Vagina (tissue), 2 donors: ENCODE measurements at regions not wholly inside any gene's neighbourhood (a gene's known extent, or its start where the extent isn't known, plus 50 kb on each side); places are given as distances from the start of the nearest gene placed in this dataset.

Experiments used
- DNase-seq, 2 donors: peaks; one replicate each; pipeline ENCODE4 v3.0.0-alpha.2; 2017; ENCODE audit errors: extremely low spot score in 2 of 2
- H3K27ac ChIP-seq: fragments of 200-600 bp; sonication (generic); one replicate; pipeline ENCODE4 v1.5.1; 2019
- H3K27me3 ChIP-seq: fragments of 200-600 bp; sonication (generic); one replicate; pipeline ENCODE4 v1.5.1; 2019
- H3K36me3 ChIP-seq, 2 donors: fragments of 200-600 bp; sonication (generic); one replicate each; pipeline ENCODE4 v1.5.1; 2017 to 2019
- H3K4me1 ChIP-seq: fragments of 200-600 bp; sonication (generic); one replicate; pipeline ENCODE4 v1.5.1; 2019
- H3K4me3 ChIP-seq, 2 donors: fragments of 200-600 bp; sonication (generic); 1 replicate in 1 of 2; 2 replicates in 1 of 2; pipeline ENCODE4 v1.5.1; 2016 to 2019
- H3K9me3 ChIP-seq: fragments of 200-600 bp; sonication (generic); one replicate; pipeline ENCODE4 v1.5.1; 2019
- POLR2A ChIP-seq, 2 donors: fragments of 450-650 bp; IDR thresholded peaks; one replicate each; pipeline ENCODE4 v1.6.1; 2017; ENCODE audit warnings: antibody characterized with exemption in 2 of 2, mild to moderate bottlenecking in 2 of 2, moderate library complexity in 2 of 2
- POLR2AphosphoS5 ChIP-seq, 2 donors: sonication (generic); formaldehyde crosslinking; IDR thresholded peaks; one replicate each; pipeline ENCODE4 v1.9.0; 2017; ENCODE audit warnings: antibody characterized with exemption in 2 of 2, mild to moderate bottlenecking in 2 of 2, low read depth in 1 of 2; ENCODE audit not compliant: insufficient read depth in 1 of 2
- intact Hi-C: fragments of 100-400 bp; cut with DNase I; formaldehyde crosslinking; loops from one replicate; pipeline ENCODE4 v1.15.1; 2023
- TF ChIP-seq, protein P1 (sequence below), 3 experiments: fragments of 450-650 bp in 2 of 3; fragments of 200-600 bp in 1 of 3; sonication (generic) in 1 of 3; IDR thresholded peaks; one replicate each; pipeline ENCODE4 v1.5.1; 2017 to 2019; ENCODE audit warnings: antibody characterized with exemption in 3 of 3, mild to moderate bottlenecking in 2 of 3, moderate library complexity in 2 of 3

DNA sequence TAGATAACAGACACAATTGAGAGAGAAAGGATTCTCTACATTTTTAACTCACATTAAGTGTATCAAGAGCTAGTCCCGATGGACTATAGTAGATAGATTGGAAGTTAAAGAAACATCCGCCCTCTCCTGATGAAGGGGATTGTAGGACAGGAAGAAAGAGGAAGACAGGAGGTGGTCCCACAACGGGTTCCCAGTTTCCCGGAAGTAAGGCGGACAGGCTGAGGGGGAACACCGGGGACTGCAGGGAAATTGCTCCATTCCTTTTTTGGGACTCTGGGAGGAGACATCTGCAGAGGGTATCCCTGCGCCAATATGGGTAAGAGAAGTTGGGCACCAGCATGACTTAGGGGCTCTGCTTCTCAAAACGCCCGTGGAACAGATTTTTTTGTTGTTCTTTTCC is 177.5 kb upstream of the ATF7IP start:
- no peaks in the 10 kb centered on the region for H3K9me3 ChIP-seq
- no peak for TF ChIP-seq POLR2AphosphoS5 (IDR thresholded peaks at IDR 0.05; ENCODE audit: insufficient read depth in 1 of 2, low read depth in 1 of 2)
- TF ChIP-seq, protein P1, sequence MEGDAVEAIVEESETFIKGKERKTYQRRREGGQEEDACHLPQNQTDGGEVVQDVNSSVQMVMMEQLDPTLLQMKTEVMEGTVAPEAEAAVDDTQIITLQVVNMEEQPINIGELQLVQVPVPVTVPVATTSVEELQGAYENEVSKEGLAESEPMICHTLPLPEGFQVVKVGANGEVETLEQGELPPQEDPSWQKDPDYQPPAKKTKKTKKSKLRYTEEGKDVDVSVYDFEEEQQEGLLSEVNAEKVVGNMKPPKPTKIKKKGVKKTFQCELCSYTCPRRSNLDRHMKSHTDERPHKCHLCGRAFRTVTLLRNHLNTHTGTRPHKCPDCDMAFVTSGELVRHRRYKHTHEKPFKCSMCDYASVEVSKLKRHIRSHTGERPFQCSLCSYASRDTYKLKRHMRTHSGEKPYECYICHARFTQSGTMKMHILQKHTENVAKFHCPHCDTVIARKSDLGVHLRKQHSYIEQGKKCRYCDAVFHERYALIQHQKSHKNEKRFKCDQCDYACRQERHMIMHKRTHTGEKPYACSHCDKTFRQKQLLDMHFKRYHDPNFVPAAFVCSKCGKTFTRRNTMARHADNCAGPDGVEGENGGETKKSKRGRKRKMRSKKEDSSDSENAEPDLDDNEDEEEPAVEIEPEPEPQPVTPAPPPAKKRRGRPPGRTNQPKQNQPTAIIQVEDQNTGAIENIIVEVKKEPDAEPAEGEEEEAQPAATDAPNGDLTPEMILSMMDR (IDR thresholded peaks at IDR 0.05), result no peak
- TF ChIP-seq POLR2A (IDR thresholded peaks at IDR 0.05), result no peak
- no peak for DNase-seq
- H3K4me1 ChIP-seq, result no peaks in the 10 kb centered on the region
- H3K27ac ChIP-seq, result no peak overlapping the region
- no peak overlapping the region for H3K4me3 ChIP-seq
- intact Hi-C loops, result no loop called here
- no peaks in the 10 kb centered on the region for H3K27me3 ChIP-seq
- H3K36me3 ChIP-seq, result no peaks in the 10 kb centered on the region

DNA sequence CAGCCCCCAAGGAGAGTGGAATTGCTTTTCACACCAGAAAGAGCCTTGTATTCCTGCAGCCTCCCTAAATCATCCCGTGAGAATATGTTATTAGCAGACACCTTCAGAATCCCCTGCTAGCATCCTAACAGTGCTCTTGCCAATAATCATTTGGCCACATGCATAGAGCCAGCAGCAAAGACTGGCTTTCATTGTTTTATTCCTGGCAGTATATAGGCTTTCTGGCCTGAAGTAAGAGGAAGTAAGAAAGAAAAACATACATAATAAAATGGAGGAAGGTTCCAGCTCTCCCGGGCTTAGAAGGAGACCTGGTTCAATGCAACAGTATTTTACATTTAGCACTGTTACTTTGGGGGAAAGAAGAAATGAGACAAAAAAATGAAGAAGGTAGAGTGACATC is 176.7 kb upstream of the ATF7IP start:
- intact Hi-C loops, result no loop called here
- Histone ChIP-seq H3K9me3 (no peaks in the 10 kb centered on the region), H3K4me1 (no peaks in the 10 kb centered on the region), H3K27ac (no peak overlapping the region), H3K27me3 (no peaks in the 10 kb centered on the region), H3K36me3 (no peaks in the 10 kb centered on the region), H3K4me3 (no peak overlapping the region)
- DNase-seq, result no peak
- TF ChIP-seq POLR2AphosphoS5 (IDR thresholded peaks at IDR 0.05; ENCODE audit: insufficient read depth in 1 of 2, low read depth in 1 of 2), result no peak

DNA sequence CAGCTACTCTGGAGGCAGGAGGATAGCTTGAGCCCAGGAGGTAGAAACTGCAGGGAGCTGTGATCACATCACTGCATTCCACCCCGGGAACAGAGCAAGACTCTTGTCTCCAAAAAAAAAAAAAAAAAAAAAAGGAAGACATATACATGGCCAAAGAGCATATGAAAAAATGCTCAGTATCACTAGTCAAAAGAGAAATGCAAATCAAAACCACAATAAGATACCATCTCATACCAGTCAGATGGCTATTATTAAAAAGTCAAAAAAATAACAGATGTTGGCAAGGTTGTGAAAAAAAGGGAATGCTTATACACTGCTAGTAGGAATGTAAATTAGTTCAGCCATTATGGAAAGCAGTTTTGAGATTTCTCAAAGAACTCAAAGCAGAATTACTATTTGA is 174.8 kb upstream of the ATF7IP start:
- no peaks in the 10 kb centered on the region for H3K9me3 ChIP-seq
- H3K27me3 ChIP-seq, result no peaks in the 10 kb centered on the region
- TF ChIP-seq POLR2AphosphoS5 (IDR thresholded peaks at IDR 0.05; ENCODE audit: insufficient read depth in 1 of 2, low read depth in 1 of 2), result no peak
- no peak for TF ChIP-seq POLR2A (IDR thresholded peaks at IDR 0.05)
- intact Hi-C loops, result no loop called here
- H3K27ac ChIP-seq, result no peak overlapping the region
- no peaks in the 10 kb centered on the region for H3K36me3 ChIP-seq
- no peak overlapping the region for H3K4me3 ChIP-seq
- DNase-seq, result no peak
- no peaks in the 10 kb centered on the region for H3K4me1 ChIP-seq

DNA sequence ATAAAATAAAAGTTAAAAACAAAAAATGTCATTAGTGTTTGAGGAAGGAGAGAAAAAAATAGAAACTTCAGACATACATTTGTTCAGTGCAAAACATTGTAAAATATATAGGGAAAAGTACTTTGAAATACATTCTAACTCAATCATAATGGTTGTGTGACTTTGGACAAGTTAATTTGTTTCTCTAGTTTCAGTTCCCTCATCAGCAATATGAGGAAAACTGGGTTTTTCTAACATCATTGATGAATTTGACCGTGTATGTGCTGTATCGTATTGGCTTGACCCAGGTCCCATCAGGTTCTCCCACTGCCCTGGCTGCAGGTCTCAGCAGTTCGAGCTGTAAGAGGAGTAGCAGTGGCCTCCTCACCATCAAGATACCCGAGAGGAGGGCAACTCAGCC is 173.9 kb upstream of the ATF7IP start:
- Histone ChIP-seq H3K4me1 (no peaks in the 10 kb centered on the region), H3K27ac (no peak overlapping the region), H3K27me3 (no peaks in the 10 kb centered on the region), H3K9me3 (no peaks in the 10 kb centered on the region), H3K36me3 (no peaks in the 10 kb centered on the region), H3K4me3 (no peak overlapping the region)
- no peak for TF ChIP-seq POLR2AphosphoS5 (IDR thresholded peaks at IDR 0.05; ENCODE audit: insufficient read depth in 1 of 2, low read depth in 1 of 2)
- TF ChIP-seq POLR2A (IDR thresholded peaks at IDR 0.05), result no peak
- TF ChIP-seq, protein P1 (IDR thresholded peaks at IDR 0.05), result no peak
- DNase-seq, result no peak
- intact Hi-C loops, result no loop called here

DNA sequence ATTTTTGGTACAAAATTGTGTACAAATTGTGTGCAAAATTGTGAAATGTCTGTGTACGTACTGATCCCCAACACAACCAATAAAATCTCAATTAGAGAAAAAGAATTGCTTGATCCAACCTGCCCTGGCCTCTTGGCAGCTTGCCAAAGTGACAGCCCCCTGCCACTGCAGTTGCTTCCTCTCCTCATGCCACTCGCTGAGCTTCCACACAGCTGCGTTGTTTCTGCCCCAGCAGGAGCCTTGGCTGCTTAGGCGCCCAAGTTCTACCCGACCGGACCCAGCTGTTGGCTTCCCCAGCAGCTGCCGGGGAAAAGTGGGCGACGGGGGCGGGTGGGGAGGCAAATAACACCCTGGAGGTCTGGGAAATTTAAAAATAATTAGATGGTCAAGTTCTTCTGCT is 171.8 kb upstream of the ATF7IP start:
- Histone ChIP-seq H3K36me3 (no peaks in the 10 kb centered on the region), H3K9me3 (no peaks in the 10 kb centered on the region), H3K27ac (no peak overlapping the region), H3K27me3 (no peaks in the 10 kb centered on the region), H3K4me3 (no peak overlapping the region), H3K4me1 (no peaks in the 10 kb centered on the region)
- TF ChIP-seq POLR2A (IDR thresholded peaks at IDR 0.05), result no peak
- no peak for TF ChIP-seq POLR2AphosphoS5 (IDR thresholded peaks at IDR 0.05; ENCODE audit: insufficient read depth in 1 of 2, low read depth in 1 of 2)
- TF ChIP-seq, protein P1 (IDR thresholded peaks at IDR 0.05), result no peak
- intact Hi-C loops, result no loop called here
- no peak for DNase-seq

DNA sequence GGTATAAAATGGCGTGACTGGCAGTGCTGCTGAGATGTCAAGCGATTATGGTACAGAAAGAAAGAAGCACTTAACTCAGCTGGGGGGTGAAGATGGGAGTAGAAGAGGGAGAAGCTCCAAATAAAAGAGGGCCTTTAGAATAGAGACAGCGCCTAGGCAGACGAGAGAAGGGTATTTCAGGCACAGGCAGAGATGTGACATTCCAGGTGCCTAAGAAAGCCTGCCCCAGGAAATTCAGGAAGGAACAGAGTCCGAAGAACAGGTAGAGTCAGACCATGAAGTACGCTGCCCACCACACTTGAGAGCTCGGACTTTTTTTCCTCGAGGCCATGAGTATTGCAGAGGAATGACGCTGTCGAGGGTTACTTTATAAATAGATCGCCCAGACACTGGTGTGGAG is 170.9 kb upstream of the ATF7IP start:
- intact Hi-C loops, result no loop called here
- Histone ChIP-seq H3K36me3 (no peaks in the 10 kb centered on the region), H3K4me3 (no peak overlapping the region), H3K27ac (no peak overlapping the region), H3K27me3 (no peaks in the 10 kb centered on the region), H3K4me1 (no peaks in the 10 kb centered on the region), H3K9me3 (no peaks in the 10 kb centered on the region)
- no peak for DNase-seq
- TF ChIP-seq POLR2AphosphoS5 (IDR thresholded peaks at IDR 0.05; ENCODE audit: insufficient read depth in 1 of 2, low read depth in 1 of 2), result no peak
- TF ChIP-seq, protein P1 (IDR thresholded peaks at IDR 0.05), result no peak
